SK-MEL-5 (cell line): ENCODE measurements at regions not wholly inside any gene's neighbourhood (a gene's known extent, or its start where the extent isn't known, plus 50 kb on each side); places are given as distances from the start of the nearest gene placed in this dataset.

Experiments
- DNase-seq: peaks from one replicate; pipeline ENCODE4 v3.0.0-alpha.2; 2016; ENCODE audit warnings: low read depth, low spot score
- in situ Hi-C: cut with HindIII; loops from 2 replicates; pipeline ENCODE4 v1.10.0; 2016; ENCODE audit warnings: low sequenced_read_pairs, high pct_unique_total_duplicates, low pct_unique_long_range_greater_than_20kb
- small RNA-seq, 2 experiments: library from RNA; depleted of rRNA; stranded (forward); fragments of <200 nt; gene quantifications; one replicate each; pipeline ENCODE3, GENCODE V24; 2014

GRCh38 chr11:110774138-110775014, 62.1 kb upstream of the ARHGAP20 start:
- DNase-seq, result no peak
- in situ Hi-C loops, result no loop called here

GRCh38 chr11:110773442-110773841, 61.2 kb upstream of the ARHGAP20 start:
- in situ Hi-C loops, result no loop called here

GRCh38 chr11:110772863-110773262, 60.6 kb upstream of the ARHGAP20 start:
- in situ Hi-C loops, result no loop called here
- no peak for DNase-seq

More at GRCh38 chr11:110773442-110773841, 61.2 kb upstream of the ARHGAP20 start:
- DNase-seq, result no peak

GRCh38 chr11:110766316-110766715, 54.1 kb upstream of the ARHGAP20 start:
- in situ Hi-C loops, result no loop called here
- DNase-seq, result no peak

GRCh38 chr11:110764485-110764884, 52.2 kb upstream of the ARHGAP20 start:
- DNase-seq, result no peak
- in situ Hi-C loops, result no loop called here

GRCh38 chr11:110763249-110764011, 51.2 kb upstream of the ARHGAP20 start:
- DNase-seq, result peak; percentile 25
- in situ Hi-C loops, result no loop called here

GRCh38 chr11:110762590-110762989, 50.4 kb upstream of the ARHGAP20 start:
- no peak for DNase-seq
- in situ Hi-C loops, result no loop called here

Small RNA genes in the stretch of these regions (small RNA-seq; reads per million reads assigned to genes)
- gene AP002963.1, result 0 reads per million in 2 experiments
- 0 to 0.38 reads per million in 2 experiments for gene RNA5SP350
